Fibroblast of villous mesenchyme (primary cell): ENCODE measurements at regions not wholly inside any gene's neighbourhood (a gene's known extent, or its start where the extent isn't known, plus 50 kb on each side); places are given as distances from the start of the nearest gene placed in this dataset.

Experiments
- DNase-seq: peaks from one replicate; pipeline ENCODE4 v3.0.0-alpha.2; 2010; ENCODE audit warnings: low read depth
- H3K4me3 ChIP-seq: 2 replicates; pipeline ENCODE4 v1.5.1; 2011; ENCODE audit warnings: low read depth, mild to moderate bottlenecking, low read length
- TF ChIP-seq, protein P1 (sequence below): IDR thresholded peaks from 2 replicates; pipeline ENCODE4 v1.5.1; 2012; ENCODE audit warnings: low read depth, mild to moderate bottlenecking, low read length; ENCODE audit not compliant: insufficient read depth

DNA sequence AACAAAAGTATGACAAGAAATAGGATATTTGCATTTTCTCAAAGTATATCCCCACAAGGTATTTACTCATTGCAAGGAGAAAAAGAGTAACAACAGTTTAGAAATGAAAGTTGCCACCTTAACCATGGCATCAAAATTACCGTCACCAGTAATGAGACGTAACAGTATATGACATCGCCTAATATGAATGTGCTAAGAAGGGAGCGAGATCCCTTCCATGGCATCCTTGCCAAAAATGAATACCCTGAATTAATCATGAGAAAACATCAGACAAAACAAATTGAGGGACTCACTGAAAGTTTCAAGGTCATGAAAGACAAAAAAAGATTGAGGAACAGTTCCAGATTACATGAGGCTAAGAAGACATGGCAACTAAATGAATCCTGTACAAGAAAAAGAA, 78.9 kb upstream of the MROH9 start:
- TF ChIP-seq, protein P1, sequence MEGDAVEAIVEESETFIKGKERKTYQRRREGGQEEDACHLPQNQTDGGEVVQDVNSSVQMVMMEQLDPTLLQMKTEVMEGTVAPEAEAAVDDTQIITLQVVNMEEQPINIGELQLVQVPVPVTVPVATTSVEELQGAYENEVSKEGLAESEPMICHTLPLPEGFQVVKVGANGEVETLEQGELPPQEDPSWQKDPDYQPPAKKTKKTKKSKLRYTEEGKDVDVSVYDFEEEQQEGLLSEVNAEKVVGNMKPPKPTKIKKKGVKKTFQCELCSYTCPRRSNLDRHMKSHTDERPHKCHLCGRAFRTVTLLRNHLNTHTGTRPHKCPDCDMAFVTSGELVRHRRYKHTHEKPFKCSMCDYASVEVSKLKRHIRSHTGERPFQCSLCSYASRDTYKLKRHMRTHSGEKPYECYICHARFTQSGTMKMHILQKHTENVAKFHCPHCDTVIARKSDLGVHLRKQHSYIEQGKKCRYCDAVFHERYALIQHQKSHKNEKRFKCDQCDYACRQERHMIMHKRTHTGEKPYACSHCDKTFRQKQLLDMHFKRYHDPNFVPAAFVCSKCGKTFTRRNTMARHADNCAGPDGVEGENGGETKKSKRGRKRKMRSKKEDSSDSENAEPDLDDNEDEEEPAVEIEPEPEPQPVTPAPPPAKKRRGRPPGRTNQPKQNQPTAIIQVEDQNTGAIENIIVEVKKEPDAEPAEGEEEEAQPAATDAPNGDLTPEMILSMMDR = no peak
- DNase-seq = no peak
- no peak overlapping the region for H3K4me3 ChIP-seq

DNA sequence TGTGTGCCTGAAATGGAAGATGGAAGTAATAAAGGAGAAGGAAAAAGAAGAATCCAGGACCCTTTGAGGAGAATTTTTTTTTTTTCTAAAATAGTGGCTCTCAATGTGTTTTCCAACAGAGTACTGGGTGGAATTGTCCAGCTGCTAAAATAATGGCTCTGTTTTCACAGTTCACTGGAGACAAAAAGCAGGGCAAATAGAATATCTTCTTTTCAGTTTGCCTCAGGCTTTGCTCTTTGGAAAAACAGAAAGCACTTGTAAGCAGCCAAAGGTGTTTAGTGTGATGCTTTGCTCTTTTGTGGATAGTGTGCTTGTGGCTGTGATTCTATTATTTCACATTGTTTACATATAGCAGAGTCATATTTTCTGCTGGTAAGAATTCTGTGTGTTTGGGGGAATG, 77.4 kb upstream of the MROH9 start:
- DNase-seq = no peak
- no peak overlapping the region for H3K4me3 ChIP-seq
- TF ChIP-seq, protein P1 = no peak

DNA sequence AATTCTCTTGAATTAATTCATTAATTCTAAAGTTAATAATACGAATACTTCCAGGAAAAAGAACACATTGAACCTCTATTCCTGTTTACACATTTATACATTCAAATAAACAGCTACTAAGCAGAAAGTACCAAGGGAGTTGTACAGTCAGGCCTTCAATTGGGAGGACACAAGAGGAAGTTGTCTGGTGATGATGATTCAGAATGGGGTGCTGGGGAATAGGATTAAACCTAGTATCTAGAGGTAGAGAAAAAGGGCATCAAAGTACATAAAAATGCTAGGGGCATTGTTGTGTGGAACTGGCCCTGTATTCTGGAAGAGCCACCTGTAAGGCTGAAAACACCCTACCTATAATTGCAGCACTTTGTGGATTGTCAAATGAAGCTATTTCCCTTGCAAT, 71.7 kb upstream of the MROH9 start:
- no peak for DNase-seq
- TF ChIP-seq, protein P1 = no peak
- no peak overlapping the region for H3K4me3 ChIP-seq

DNA sequence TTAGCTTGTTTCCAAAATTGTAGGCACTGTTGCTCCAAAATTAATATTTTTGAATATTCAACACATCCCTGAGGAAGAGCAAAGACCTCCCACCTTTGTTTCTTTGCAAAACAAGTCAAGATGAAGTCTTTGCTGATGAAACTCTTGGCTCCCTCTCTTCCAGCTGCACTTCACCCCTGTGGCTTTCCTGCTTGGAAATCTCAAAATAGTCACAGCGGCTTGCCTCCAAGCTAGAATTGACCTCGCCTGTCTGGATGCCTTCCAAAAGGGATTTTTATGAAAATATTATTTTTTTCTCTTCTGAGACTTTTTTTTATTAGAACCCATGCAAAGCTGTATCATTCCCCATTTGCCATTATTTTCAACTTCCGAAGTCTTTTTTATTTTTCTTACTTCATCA, 71.1 kb upstream of the MROH9 start:
- TF ChIP-seq, protein P1 = no peak
- DNase-seq = peak; percentile 4
- H3K4me3 ChIP-seq = no peak overlapping the region

DNA sequence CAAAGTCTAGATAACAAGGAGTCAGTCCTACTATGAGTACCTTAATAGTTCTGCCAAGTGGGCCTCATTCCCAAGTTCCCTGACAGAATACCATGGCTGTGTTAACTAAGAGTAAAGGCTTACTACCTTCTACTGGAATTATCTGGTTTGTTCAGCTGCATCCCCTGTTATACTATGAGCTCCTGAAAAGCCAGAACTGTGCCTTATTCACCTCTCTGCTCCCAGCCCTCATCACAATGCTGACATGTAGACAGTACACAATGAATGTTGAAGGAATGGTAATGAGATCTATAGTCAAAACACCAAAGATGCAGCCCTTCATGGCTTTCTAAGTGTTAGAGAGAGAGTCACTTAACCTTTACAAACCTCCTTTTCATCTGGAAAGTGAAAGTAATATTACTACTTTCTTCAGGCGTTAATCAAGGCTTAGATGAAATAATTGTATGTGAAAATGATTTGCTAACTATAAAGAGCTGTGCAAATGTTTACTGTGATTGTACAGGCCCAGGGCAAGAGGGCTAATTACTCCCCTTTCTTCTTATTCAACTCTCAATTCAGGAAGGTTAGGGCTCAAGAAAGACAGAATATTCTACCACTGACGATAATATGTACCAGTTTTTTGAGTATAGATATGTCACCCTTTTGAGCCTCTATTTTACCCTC, 70.3 kb upstream of the MROH9 start:
- TF ChIP-seq, protein P1 = no peak
- no peak for DNase-seq
- no peak overlapping the region for H3K4me3 ChIP-seq

DNA sequence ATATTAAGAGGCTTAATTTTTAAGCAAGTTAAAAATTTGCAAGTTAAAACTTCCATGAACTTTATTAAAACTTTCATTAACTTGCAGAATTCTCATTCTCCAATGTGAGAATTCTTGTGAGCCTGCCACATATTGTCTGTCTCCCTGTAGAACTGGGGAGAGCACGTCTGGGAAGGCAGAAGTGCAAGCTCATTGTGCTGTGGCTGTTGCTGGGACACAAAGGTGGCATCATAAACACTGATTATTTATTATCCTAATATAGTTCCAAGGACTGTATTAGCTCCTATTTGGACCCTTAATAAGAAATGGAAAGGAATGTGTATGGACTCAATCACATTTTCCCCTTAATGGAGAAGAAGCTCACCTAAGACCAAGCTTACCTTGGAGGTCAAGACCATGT, 68.7 kb upstream of the MROH9 start:
- TF ChIP-seq, protein P1 = no peak
- H3K4me3 ChIP-seq = no peak overlapping the region
- no peak for DNase-seq

DNA sequence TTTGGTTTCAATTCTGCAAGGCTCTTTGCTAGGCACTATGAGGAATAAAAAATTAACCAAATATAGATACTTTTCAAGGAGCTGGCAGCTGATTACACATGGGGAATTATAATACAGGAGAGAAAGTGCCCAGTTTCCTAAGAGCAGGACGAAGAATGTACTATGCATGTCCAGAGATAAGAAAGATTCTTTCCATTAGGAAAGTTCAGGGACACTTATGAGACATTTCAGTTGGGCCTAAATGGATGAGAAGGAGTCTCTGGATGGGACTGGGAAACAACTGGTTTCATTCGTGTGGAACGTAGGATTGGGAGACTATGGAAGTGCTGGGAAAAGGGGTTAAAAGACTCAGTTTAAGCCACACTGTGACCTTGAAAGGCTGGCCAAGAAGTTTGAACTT, 63.5 kb upstream of the MROH9 start:
- TF ChIP-seq, protein P1 = no peak
- no peak for DNase-seq
- no peak overlapping the region for H3K4me3 ChIP-seq
